GM12878 (cell line): ENCODE measurements at regions not wholly inside any gene's neighbourhood (a gene's known extent, or its start where the extent isn't known, plus 50 kb on each side); places are given as distances from the start of the nearest gene placed in this dataset.

ENCODE experiments used
- ATAC-seq: fragments of 200-7000 bp; cut with Tn5 transposase; 3 replicates; pipeline ENCODE4 v1.9.1; 2020; ENCODE audit warnings: mild to moderate bottlenecking, moderate library complexity
- BruUV-seq: library from RNA; stranded (reverse); fragments of 400-500 nt; replicated peaks from 2 replicates; lab custom pipeline; 2021; lab: Mats Ljungman, UMichigan
- CTCF ChIA-PET: fragments of 300-600 bp; sonication (Branson Sonifier 250); formaldehyde crosslinking; extraction: SDS; loops from one replicate; lab custom pipeline; 2021; ENCODE audit warnings: inconsistent platforms; lab: Yijun Ruan, JAX
- POLR2A ChIA-PET: fragments of 350-600 bp; formaldehyde crosslinking; extraction: SDS; loops from one replicate; lab custom pipeline; 2021; ENCODE audit warnings: inconsistent platforms; lab: Charles Lee
- RAD21 ChIA-PET: fragments of 300-600 bp; sonication (Branson Sonifier 250); formaldehyde crosslinking; loops from one replicate; lab custom pipeline; 2023; ENCODE audit warnings: antibody characterized with exemption; ENCODE audit not compliant: unreplicated experiment; lab: Charles Lee
- SMC1A ChIA-PET: fragments of 300-600 bp; sonication (Branson Sonifier 250); formaldehyde crosslinking; loops from one replicate; lab custom pipeline; 2023; ENCODE audit not compliant: unreplicated experiment, uncharacterized antibody; lab: Charles Lee
- DNase-seq: peaks from one replicate; pipeline ENCODE4 v3.0.0-alpha.2; 2011; ENCODE audit warnings: low read depth, low spot score
- FAIRE-seq: peaks from 3 replicates; lab custom pipeline; 2011; peaks lifted over from hg19 to GRCh38; lab: Jason Lieb, UNC
- H2AFZ ChIP-seq: 2 replicates; pipeline ENCODE4 v1.6.0; 2011; ENCODE audit warnings: low read depth, low read length, control low read depth; ENCODE audit not compliant: control insufficient read depth
- H3K27ac ChIP-seq: 2 replicates; pipeline ENCODE4 v1.5.1; 2011; ENCODE audit warnings: control low read depth; ENCODE audit not compliant: control insufficient read depth, insufficient read depth
- H3K27me3 ChIP-seq, 2 experiments: replicated peaks in 1 of 2; 2 replicates each; pipeline versions ENCODE4 v1.6.0 to v1.6.1; 2011; ENCODE audit warnings: low read length in 1 of 2; ENCODE audit not compliant: control insufficient read depth in 2 of 2, insufficient read depth in 2 of 2
- H3K36me3 ChIP-seq, 2 experiments: 2 replicates each; pipeline ENCODE4 v1.5.1; 2011; ENCODE audit warnings: low read length in 1 of 2; ENCODE audit not compliant: control insufficient read depth in 2 of 2, insufficient read depth in 2 of 2
- H3K4me1 ChIP-seq: 2 replicates; pipeline ENCODE4 v1.6.1; 2011; ENCODE audit warnings: mild to moderate bottlenecking, low read length, moderate library complexity, mixed read lengths; ENCODE audit not compliant: control insufficient read depth, insufficient read depth
- H3K4me2 ChIP-seq: 2 replicates; pipeline ENCODE4 v1.6.0; 2011; ENCODE audit warnings: control low read depth; ENCODE audit not compliant: control insufficient read depth, insufficient read depth
- H3K4me3 ChIP-seq: fragments of 200-600 bp; sonication (generic); 2 replicates; pipeline ENCODE4 v1.5.1; 2016
- H3K79me2 ChIP-seq: 2 replicates; pipeline ENCODE4 v1.6.0; 2011; ENCODE audit warnings: low read length; ENCODE audit not compliant: control insufficient read depth, insufficient read depth
- H3K9ac ChIP-seq: 2 replicates; pipeline ENCODE4 v1.8.0; 2011; ENCODE audit warnings: low read length, control low read depth, mixed read lengths; ENCODE audit not compliant: control insufficient read depth, insufficient read depth
- H3K9me3 ChIP-seq: replicated peaks from 3 replicates; pipeline ENCODE4 v1.5.1; 2011; ENCODE audit warnings: mild to moderate bottlenecking, low read length; ENCODE audit not compliant: control insufficient read depth, insufficient read depth
- H4K20me1 ChIP-seq: 2 replicates; pipeline ENCODE4 v1.6.0; 2011; ENCODE audit not compliant: control insufficient read depth, insufficient read depth
- GABPA ChIP-seq: IDR thresholded peaks from 2 replicates; pipeline ENCODE4 v1.6.1; 2014; ENCODE audit warnings: antibody characterized with exemption, low read depth, mild to moderate bottlenecking, inconsistent platforms
- MTA2 ChIP-seq: fragments of 450-650 bp; IDR thresholded peaks from 2 replicates; pipeline ENCODE4 v1.6.1; 2016; ENCODE audit warnings: low read depth, mild to moderate bottlenecking, moderate library complexity
- NFXL1 ChIP-seq: fragments of 450-650 bp; IDR thresholded peaks from 2 replicates; pipeline ENCODE4 v1.6.1; 2017; ENCODE audit warnings: antibody characterized with exemption, mild to moderate bottlenecking, borderline replicate concordance
- NRF1 ChIP-seq: conservative IDR thresholded peaks from 2 replicates; pipeline ENCODE4 v1.6.1; 2011; ENCODE audit warnings: mild to moderate bottlenecking, low read depth, low read length, improper control_type of control experiment
- SRF ChIP-seq, 2 experiments: IDR thresholded peaks; 2 replicates each; pipeline ENCODE4 v1.6.1; 2011; ENCODE audit warnings: low read depth in 2 of 2, low read length in 2 of 2, mild to moderate bottlenecking in 1 of 2, moderate library complexity in 1 of 2
- STAT3 ChIP-seq: IDR thresholded peaks from 2 replicates; pipeline ENCODE4 v1.6.1; 2011; ENCODE audit warnings: low read depth, low read length, improper control_type of control experiment
- TARDBP ChIP-seq: IDR thresholded peaks from 2 replicates; pipeline ENCODE4 v1.6.1; 2016; ENCODE audit warnings: borderline replicate concordance
- ZNF384 ChIP-seq: IDR thresholded peaks from 2 replicates; pipeline ENCODE4 v1.6.1; 2012; ENCODE audit warnings: low read depth, mild to moderate bottlenecking, low read length, improper control_type of control experiment, borderline replicate concordance
- WGBS: methylation state at CpG from one replicate; pipeline ENCODE4 v1.1.6; 2016; ENCODE audit warnings: low lambda C conversion rate; ENCODE audit not compliant: insufficient replicate concordance, insufficient coverage; ENCODE audit errors: missing lambda C conversion rate; 5-methylcytosine and 5-hydroxymethylcytosine counted together
- in situ Hi-C: fragments of 300-500 bp; cut with MboI; formaldehyde crosslinking; loops from 9 replicates; pipeline ENCODE4 v1.14.3; 2018; ENCODE audit warnings: mixed read lengths
- intact Hi-C: fragments of 100-400 bp; cut with micrococcal nuclease; formaldehyde crosslinking; loops from one replicate; pipeline ENCODE4 v1.14.2; 2022; ENCODE audit not compliant: unreplicated experiment
- TF ChIP-seq, protein P1 (sequence below): fragments of 450-650 bp; formaldehyde crosslinking; IDR thresholded peaks from 2 replicates; pipeline ENCODE4 v1.5.0; 2022; ENCODE audit warnings: mild to moderate bottlenecking, missing genetic modification characterization
- TF ChIP-seq, protein P2 (sequence below): fragments of 150-350 bp; IDR thresholded peaks from 2 replicates; pipeline ENCODE4 v1.6.1; 2014; ENCODE audit warnings: mild to moderate bottlenecking, low read depth, low read length

DNA sequence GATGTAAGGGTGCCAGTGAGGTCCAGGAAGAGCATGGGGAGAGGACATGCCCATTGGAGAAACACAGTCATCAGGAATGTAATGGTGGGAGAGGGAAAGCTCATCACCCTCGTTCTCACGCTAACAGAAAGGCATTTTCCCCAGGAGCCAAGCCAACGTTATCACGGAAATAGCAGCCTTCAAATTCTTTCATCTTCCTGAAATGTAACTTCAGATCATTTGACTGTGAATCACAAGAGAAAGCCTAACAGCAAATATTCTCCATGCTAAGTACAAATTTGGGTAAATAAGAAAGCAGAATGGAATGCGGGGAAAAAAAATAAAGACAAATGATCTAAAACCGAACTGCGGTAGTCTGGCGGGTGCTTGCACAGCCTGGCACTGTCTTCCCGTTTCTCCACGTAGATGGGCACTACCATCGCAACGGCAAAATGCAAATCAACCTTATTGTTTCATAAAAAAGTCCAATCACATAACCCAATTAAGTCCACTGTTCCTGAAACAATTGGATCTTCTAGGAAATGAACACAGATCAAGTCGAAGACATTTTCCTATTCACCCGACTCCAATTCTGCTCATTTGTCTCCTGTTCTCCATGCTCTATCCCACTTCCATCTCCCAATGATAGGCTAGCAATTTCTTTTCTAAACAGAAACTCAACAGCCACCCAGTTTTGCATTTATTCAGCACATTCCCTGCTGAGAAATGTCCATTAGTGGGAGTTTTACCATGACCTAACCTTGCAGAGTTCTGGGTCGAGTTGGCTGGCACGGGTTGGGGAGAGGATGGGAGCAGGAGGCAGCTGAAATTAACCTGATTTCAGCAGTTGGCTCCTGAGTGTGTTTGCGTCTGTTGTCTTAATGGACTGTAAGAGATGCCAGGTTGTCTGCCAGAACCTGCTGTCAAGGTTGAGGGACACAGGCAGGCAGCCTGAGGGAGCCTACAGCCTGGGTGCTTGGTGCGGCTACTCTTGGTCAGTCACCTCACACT, 74.6 kb upstream of the FRMD4A start:
- in situ Hi-C loops = no loop called here
- no peak for ATAC-seq
- Histone ChIP-seq H3K27ac (no peak overlapping the region), H3K27me3 (peaks cover 4% of the 10 kb centered on the region in 2 experiments), H3K4me2 (no peak overlapping the region), H3K4me1 (no peaks in the 10 kb centered on the region), H3K9ac (no peak overlapping the region), H4K20me1 (peaks cover 2% of the 10 kb centered on the region; the same call in 1 of the 2 replicates), H3K4me3 (no peak overlapping the region), H3K36me3 (no peaks in the 10 kb centered on the region), H3K9me3 (no peaks in the 10 kb centered on the region), H3K79me2 (no peaks in the 10 kb centered on the region), H2AFZ (no peak overlapping the region)
- 52% methylated on average over 18 of the region's 18 CpGs for WGBS
- ChIA-PET SMC1A (no interaction called here), RAD21 (no interaction called here), POLR2A (no interaction called here), CTCF (no interaction called here)
- no peak for DNase-seq
- no peak for FAIRE-seq
- BruUV-seq = no TSS peak
- no peak for TF ChIP-seq MTA2
- no peak for TF ChIP-seq STAT3
- no peak for TF ChIP-seq NRF1
- no peak for TF ChIP-seq ZNF384
- no peak for TF ChIP-seq TARDBP
- no peak for TF ChIP-seq SRF (IDR thresholded peaks at IDR 0.05; ENCODE audit: low read depth in 2 of 2, low read length in 2 of 2)
- TF ChIP-seq, protein P1, sequence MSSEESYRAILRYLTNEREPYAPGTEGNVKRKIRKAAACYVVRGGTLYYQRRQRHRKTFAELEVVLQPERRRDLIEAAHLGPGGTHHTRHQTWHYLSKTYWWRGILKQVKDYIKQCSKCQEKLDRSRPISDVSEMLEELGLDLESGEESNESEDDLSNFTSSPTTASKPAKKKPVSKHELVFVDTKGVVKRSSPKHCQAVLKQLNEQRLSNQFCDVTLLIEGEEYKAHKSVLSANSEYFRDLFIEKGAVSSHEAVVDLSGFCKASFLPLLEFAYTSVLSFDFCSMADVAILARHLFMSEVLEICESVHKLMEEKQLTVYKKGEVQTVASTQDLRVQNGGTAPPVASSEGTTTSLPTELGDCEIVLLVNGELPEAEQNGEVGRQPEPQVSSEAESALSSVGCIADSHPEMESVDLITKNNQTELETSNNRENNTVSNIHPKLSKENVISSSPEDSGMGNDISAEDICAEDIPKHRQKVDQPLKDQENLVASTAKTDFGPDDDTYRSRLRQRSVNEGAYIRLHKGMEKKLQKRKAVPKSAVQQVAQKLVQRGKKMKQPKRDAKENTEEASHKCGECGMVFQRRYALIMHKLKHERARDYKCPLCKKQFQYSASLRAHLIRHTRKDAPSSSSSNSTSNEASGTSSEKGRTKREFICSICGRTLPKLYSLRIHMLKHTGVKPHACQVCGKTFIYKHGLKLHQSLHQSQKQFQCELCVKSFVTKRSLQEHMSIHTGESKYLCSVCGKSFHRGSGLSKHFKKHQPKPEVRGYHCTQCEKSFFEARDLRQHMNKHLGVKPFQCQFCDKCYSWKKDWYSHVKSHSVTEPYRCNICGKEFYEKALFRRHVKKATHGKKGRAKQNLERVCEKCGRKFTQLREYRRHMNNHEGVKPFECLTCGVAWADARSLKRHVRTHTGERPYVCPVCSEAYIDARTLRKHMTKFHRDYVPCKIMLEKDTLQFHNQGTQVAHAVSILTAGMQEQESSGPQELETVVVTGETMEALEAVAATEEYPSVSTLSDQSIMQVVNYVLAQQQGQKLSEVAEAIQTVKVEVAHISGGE (CRISPR knock-in tag) = no peak
- TF ChIP-seq, protein P2, sequence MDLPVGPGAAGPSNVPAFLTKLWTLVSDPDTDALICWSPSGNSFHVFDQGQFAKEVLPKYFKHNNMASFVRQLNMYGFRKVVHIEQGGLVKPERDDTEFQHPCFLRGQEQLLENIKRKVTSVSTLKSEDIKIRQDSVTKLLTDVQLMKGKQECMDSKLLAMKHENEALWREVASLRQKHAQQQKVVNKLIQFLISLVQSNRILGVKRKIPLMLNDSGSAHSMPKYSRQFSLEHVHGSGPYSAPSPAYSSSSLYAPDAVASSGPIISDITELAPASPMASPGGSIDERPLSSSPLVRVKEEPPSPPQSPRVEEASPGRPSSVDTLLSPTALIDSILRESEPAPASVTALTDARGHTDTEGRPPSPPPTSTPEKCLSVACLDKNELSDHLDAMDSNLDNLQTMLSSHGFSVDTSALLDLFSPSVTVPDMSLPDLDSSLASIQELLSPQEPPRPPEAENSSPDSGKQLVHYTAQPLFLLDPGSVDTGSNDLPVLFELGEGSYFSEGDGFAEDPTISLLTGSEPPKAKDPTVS = no peak
- no peak for TF ChIP-seq NFXL1
- TF ChIP-seq GABPA = no peak
- intact Hi-C loops = no loop called here
